ENCODE measurements at regions not wholly inside any gene's neighbourhood (a gene's known extent, or its start where the extent isn't known, plus 50 kb on each side); places are given as distances from the start of the nearest gene placed in this dataset.

- no peak for DNase-seq
These were observed 61.0 kb downstream of the GTPBP8 start for GRCh38 chr3:113051787-113052186.

GRCh38 chr3:113053169-113053568 lies 62.4 kb downstream of the GTPBP8 start:
- DNase-seq: no peak

GRCh38 chr3:113054552-113054951 lies 63.8 kb downstream of the GTPBP8 start:
- no peak for DNase-seq

GRCh38 chr3:113055201-113055600 lies 64.4 kb downstream of the GTPBP8 start:
- no peak for DNase-seq

- DNase-seq: no peak
These were observed 65.2 kb downstream of the GTPBP8 start for GRCh38 chr3:113055961-113056360.

- DNase-seq: no peak
These were observed 66.3 kb downstream of the GTPBP8 start for GRCh38 chr3:113057117-113057516.

GRCh38 chr3:113058188-113058587 lies 67.4 kb downstream of the GTPBP8 start:
- DNase-seq: no peak

- DNase-seq: no peak
These were observed 71.9 kb downstream of the GTPBP8 start for GRCh38 chr3:113062705-113063104.

GRCh38 chr3:113063126-113063894 lies 72.5 kb downstream of the GTPBP8 start:
- no peak for DNase-seq

GRCh38 chr3:113064183-113064582 lies 73.4 kb downstream of the GTPBP8 start:
- DNase-seq: no peak

- no peak for DNase-seq
These were observed 74.6 kb downstream of the GTPBP8 start for GRCh38 chr3:113065336-113065735.

GRCh38 chr3:113070072-113070640 lies 79.4 kb downstream of the GTPBP8 start:
- no peak for DNase-seq

- no peak for DNase-seq
These were observed 79.9 kb downstream of the GTPBP8 start for GRCh38 chr3:113070681-113071113.

GRCh38 chr3:113075588-113075987 lies 84.8 kb downstream of the GTPBP8 start:
- no peak for DNase-seq

- no peak for DNase-seq
These were observed 88.6 kb downstream of the GTPBP8 start for GRCh38 chr3:113079218-113079961.

GRCh38 chr3:113084777-113085176 lies 94.0 kb downstream of the GTPBP8 start:
- DNase-seq: no peak

- DNase-seq: no peak
These were observed 96.0 kb downstream of the GTPBP8 start for GRCh38 chr3:113086560-113087461.

- no peak for DNase-seq
These were observed 97.8 kb downstream of the GTPBP8 start for GRCh38 chr3:113088616-113089015.

- no peak for DNase-seq
These were observed 100.6 kb downstream of the GTPBP8 start for GRCh38 chr3:113091417-113091816.

GRCh38 chr3:113092746-113093145 lies 102.0 kb downstream of the GTPBP8 start:
- DNase-seq: no peak

- no peak for DNase-seq
These were observed 103.8 kb downstream of the GTPBP8 start for GRCh38 chr3:113094337-113095221.
